K562 (cell line): ENCODE measurements at regions not wholly inside any gene's neighbourhood (a gene's known extent, or its start where the extent isn't known, plus 50 kb on each side); places are given as distances from the start of the nearest gene placed in this dataset.

ENCODE experiments used
- ATAC-seq: fragments of 200-7000 bp; cut with Tn5 transposase; 3 replicates; pipeline ENCODE4 v1.9.1; 2020; ENCODE audit warnings: moderate library complexity
- BruUV-seq: library from RNA; stranded (reverse); fragments of 400-500 nt; replicated peaks from 2 replicates; lab custom pipeline; 2021; lab: Mats Ljungman, UMichigan
- CTCF ChIA-PET: fragments of 300-600 bp; formaldehyde crosslinking; extraction: SDS; loops from one replicate; lab custom pipeline; 2021; ENCODE audit warnings: low intra/inter-chr PET ratio; lab: Yijun Ruan, JAX
- POLR2A ChIA-PET: fragments of 300-600, 350-650 bp; sonication (Branson Sonifier 250); formaldehyde crosslinking; extraction: SDS; loops from one replicate; lab custom pipeline; 2021; ENCODE audit warnings: antibody characterized with exemption, inconsistent platforms; lab: Yijun Ruan, JAX
- DNase-seq, 4 experiments: peaks; one replicate each; pipeline versions ENCODE4 v3.0.0 to v3.0.0-alpha.2; 2011 to 2018; ENCODE audit warnings: low spot score in 3 of 4, mixed read lengths in 3 of 4; ENCODE audit errors: extremely low read depth in 1 of 4
- FAIRE-seq: peaks from 2 replicates; lab custom pipeline; 2011; peaks lifted over from hg19 to GRCh38; lab: Jason Lieb, UNC
- H2AFZ ChIP-seq: 2 replicates; pipeline ENCODE4 v1.6.0; 2011; ENCODE audit warnings: low read depth, low read length, control low read depth, inconsistent platforms
- H3K27ac ChIP-seq: fragments of 200-600 bp; 3 replicates; pipeline ENCODE4 v1.8.0; 2011; ENCODE audit warnings: low read depth, mild to moderate bottlenecking, control low read depth, inconsistent platforms, low read length, moderate library complexity, mixed read lengths; ENCODE audit errors: extremely low read depth
- H3K27me3 ChIP-seq, 2 experiments: fragments of 300-600 bp in 1 of 2; 2 replicates in 1 of 2; 3 replicates in 1 of 2; pipeline versions ENCODE4 v1.6.0 to v1.8.0; 2011; ENCODE audit warnings: inconsistent platforms in 2 of 2, low read length in 2 of 2, mild to moderate bottlenecking in 1 of 2, mixed read lengths in 1 of 2, moderate library complexity in 1 of 2; ENCODE audit not compliant: control insufficient read depth in 2 of 2, insufficient read depth in 2 of 2
- H3K36me3 ChIP-seq: fragments of 300-600 bp; 3 replicates; pipeline ENCODE4 v1.8.0; 2011; ENCODE audit warnings: mild to moderate bottlenecking, low read length, inconsistent platforms; ENCODE audit not compliant: control insufficient read depth, insufficient read depth
- H3K4me1 ChIP-seq, 2 experiments: fragments of 200-600 bp in 1 of 2; replicated peaks in 1 of 2; 2 replicates in 1 of 2; 3 replicates in 1 of 2; pipeline versions ENCODE4 v1.5.1 to v1.8.0; 2011; ENCODE audit warnings: inconsistent platforms in 2 of 2, low read length in 2 of 2, mild to moderate bottlenecking in 1 of 2, mixed read lengths in 1 of 2, moderate library complexity in 1 of 2; ENCODE audit not compliant: control insufficient read depth in 2 of 2, insufficient read depth in 2 of 2
- H3K4me2 ChIP-seq: 2 replicates; pipeline ENCODE4 v1.6.1; 2011; ENCODE audit warnings: low read length, control low read depth, inconsistent platforms, mixed read lengths; ENCODE audit not compliant: insufficient read depth
- H3K4me3 ChIP-seq: fragments of 200-600 bp; sonication (generic), shearing (Covaris generic); 2 replicates; pipeline ENCODE4 v1.5.1; 2016; ENCODE audit warnings: control low read depth, inconsistent platforms
- H3K79me2 ChIP-seq: fragments of 200-600 bp; 3 replicates; pipeline ENCODE4 v1.8.0; 2011; ENCODE audit warnings: low read length, inconsistent platforms; ENCODE audit not compliant: control insufficient read depth, insufficient read depth
- H3K9ac ChIP-seq, 2 experiments: 2 replicates each; pipeline versions ENCODE4 v1.6.0 to v1.6.1; 2011; ENCODE audit warnings: low read depth in 2 of 2, low read length in 2 of 2, control low read depth in 1 of 2, inconsistent platforms in 1 of 2, mild to moderate bottlenecking in 1 of 2, mixed read lengths in 1 of 2; ENCODE audit not compliant: insufficient read depth in 1 of 2
- H3K9me1 ChIP-seq: one replicate; pipeline ENCODE4 v1.6.0; 2011; ENCODE audit warnings: inconsistent platforms, mild to moderate bottlenecking, low read length, moderate library complexity; ENCODE audit not compliant: control insufficient read depth, insufficient read depth
- H3K9me3 ChIP-seq: replicated peaks from 2 replicates; pipeline ENCODE4 v1.5.1; 2011; ENCODE audit warnings: low read depth, low read length, inconsistent platforms; ENCODE audit not compliant: control insufficient read depth, insufficient read depth
- H4K20me1 ChIP-seq: replicated peaks from 2 replicates; pipeline ENCODE4 v1.6.1; 2011; ENCODE audit warnings: low read length, inconsistent platforms, mixed read lengths; ENCODE audit not compliant: control insufficient read depth, insufficient read depth
- ETV6 ChIP-seq, 3 experiments: fragments of 150-350 bp in 1 of 3; sonication (generic) in 1 of 3; formaldehyde crosslinking in 1 of 3; IDR thresholded peaks; 2 replicates each; pipeline versions ENCODE4 v1.6.1 to v1.8.0; 2014 to 2022; ENCODE audit warnings: borderline replicate concordance in 2 of 3, low read depth in 2 of 3, antibody characterized with exemption in 1 of 3, low read length in 1 of 3, mild to moderate bottlenecking in 1 of 3, missing genetic modification reagents in 1 of 3
- FOXK1 ChIP-seq: sonication (generic); formaldehyde crosslinking; IDR thresholded peaks from 2 replicates; pipeline ENCODE4 v1.8.0; 2022; ENCODE audit warnings: missing genetic modification reagents, mild to moderate bottlenecking, borderline replicate concordance
- FOXO4 ChIP-seq: fragments of 450-650 bp; formaldehyde crosslinking; IDR thresholded peaks from 2 replicates; pipeline ENCODE4 v1.4.0; 2020; ENCODE audit warnings: mild to moderate bottlenecking, moderate library complexity
- HMG20B ChIP-seq: fragments of 250-450 bp; sonication (Bioruptor Pico); IDR thresholded peaks from 2 replicates; pipeline ENCODE4 v1.5.0; 2021; ENCODE audit warnings: mild to moderate bottlenecking
- MAFF ChIP-seq: IDR thresholded peaks from 2 replicates; pipeline ENCODE4 v1.6.1; 2012; ENCODE audit warnings: low read length, improper control_type of control experiment
- MCM7 ChIP-seq, 2 experiments: fragments of 450-650 bp; IDR thresholded peaks; 2 replicates each; pipeline ENCODE4 v1.6.1; 2016 to 2018
- PHB ChIP-seq: fragments of 250-450 bp; sonication (Bioruptor Pico); IDR thresholded peaks from 2 replicates; pipeline ENCODE4 v1.5.0; 2021
- RBBP5 ChIP-seq: fragments of 200-600 bp; sonication (generic); IDR thresholded peaks from 2 replicates; pipeline ENCODE4 v1.6.1; 2012; ENCODE audit warnings: borderline replicate concordance, mild to moderate bottlenecking, low read length, control low read depth, inconsistent platforms; ENCODE audit not compliant: insufficient read depth, poor library complexity, severe bottlenecking
- RBM22 ChIP-seq: fragments of 200-400 bp; formaldehyde crosslinking; IDR thresholded peaks from 2 replicates; pipeline ENCODE4 v1.6.1; 2018; ENCODE audit warnings: low read length, low read depth; ENCODE audit not compliant: poor library complexity, severe bottlenecking
- SMARCC2 ChIP-seq: fragments of 450-650 bp; IDR thresholded peaks from 2 replicates; pipeline ENCODE4 v1.6.1; 2017; ENCODE audit warnings: antibody characterized with exemption, moderate library complexity, mild to moderate bottlenecking, low read depth
- TOE1 ChIP-seq, 2 experiments: fragments of 450-650 bp in 1 of 2; sonication (generic) in 1 of 2; formaldehyde crosslinking in 1 of 2; IDR thresholded peaks; 2 replicates each; pipeline versions ENCODE4 v1.7.1 to v1.8.0; 2016 to 2022; ENCODE audit warnings: borderline replicate concordance in 2 of 2, mild to moderate bottlenecking in 2 of 2, antibody characterized with exemption in 1 of 2, inconsistent platforms in 1 of 2, low read depth in 1 of 2, missing genetic modification reagents in 1 of 2, moderate library complexity in 1 of 2
- WHSC1 ChIP-seq: IDR thresholded peaks from one replicate; pipeline ENCODE4 v1.6.1; 2012; ENCODE audit warnings: low read length, control low read depth, inconsistent platforms
- ZBTB1 ChIP-seq: sonication (generic); formaldehyde crosslinking; IDR thresholded peaks from 2 replicates; pipeline ENCODE4 v1.8.1; 2023; ENCODE audit warnings: missing genetic modification reagents, low read depth, mild to moderate bottlenecking, borderline replicate concordance
- ZC3H11A ChIP-seq: IDR thresholded peaks from 2 replicates; pipeline ENCODE4 v1.6.1; 2012; ENCODE audit warnings: low read depth, low read length, improper control_type of control experiment
- ZEB2 ChIP-seq: fragments of 450-650 bp; IDR thresholded peaks from 2 replicates; pipeline ENCODE4 v1.6.1; 2016
- ZNF384 ChIP-seq: IDR thresholded peaks from 2 replicates; pipeline ENCODE4 v1.6.1; 2012; ENCODE audit warnings: low read depth, low read length, improper control_type of control experiment
- WGBS: fragments of 100-300 bp; shearing (Covaris generic); methylation state at CpG from one replicate; pipeline ENCODE4 v1.1.6; 2016; ENCODE audit warnings: low coverage, mixed read lengths; ENCODE audit not compliant: insufficient coverage; ENCODE audit errors: missing lambda C conversion rate; 5-methylcytosine and 5-hydroxymethylcytosine counted together
- in situ Hi-C: fragments of 300-500 bp; cut with MboI; formaldehyde crosslinking; loops from 4 replicates; pipeline ENCODE4 v1.15.0; 2018; ENCODE audit warnings: inconsistent platforms, mixed read lengths
- intact Hi-C: fragments of 100-400 bp; cut with micrococcal nuclease; formaldehyde crosslinking; loops from 2 replicates; pipeline ENCODE4 v1.14.2; 2022
- TF ChIP-seq, protein P1 (sequence below), 2 experiments: fragments of 150-350 bp in 1 of 2; IDR thresholded peaks; 2 replicates each; pipeline ENCODE4 v1.6.1; 2012 to 2016; ENCODE audit warnings: low read depth in 2 of 2, low read length in 2 of 2, mild to moderate bottlenecking in 1 of 2, moderate library complexity in 1 of 2

GRCh38 chr12:89991807-89992590 lies 283.4 kb upstream of the ATP2B1 start:
- 0% methylated on average over 6 of the region's 6 CpGs for WGBS
- H3K9me1 ChIP-seq: no peaks in the 10 kb centered on the region
- H4K20me1 ChIP-seq: no peaks in the 10 kb centered on the region
- in situ Hi-C loops (no loop called here), intact Hi-C loops (no loop called here)
- no peak overlapping the region for H3K9ac ChIP-seq
- no peaks in the 10 kb centered on the region for H3K9me3 ChIP-seq
- H2AFZ ChIP-seq: no peak overlapping the region
- H3K4me3 ChIP-seq: no peak overlapping the region
- H3K79me2 ChIP-seq: no peaks in the 10 kb centered on the region
- FAIRE-seq (no peak), DNase-seq (no peak), ATAC-seq (no peak)
- H3K27me3 ChIP-seq: no peaks in the 10 kb centered on the region
- no peaks in the 10 kb centered on the region for H3K36me3 ChIP-seq
- no peak overlapping the region for H3K27ac ChIP-seq
- CTCF ChIA-PET: interaction anchor here (0.5 kb wide), 1 partner anchor 362 kb away, joined by 3 read pairs; no protein-coding TSS in a partner anchor
- POLR2A ChIA-PET: no interaction called here
- BruUV-seq: no TSS peak
- no peak overlapping the region for H3K4me2 ChIP-seq
- no peaks in the 10 kb centered on the region for H3K4me1 ChIP-seq
- no peak for TF ChIP-seq WHSC1
- TF ChIP-seq HMG20B: no peak
- TF ChIP-seq, protein P1, sequence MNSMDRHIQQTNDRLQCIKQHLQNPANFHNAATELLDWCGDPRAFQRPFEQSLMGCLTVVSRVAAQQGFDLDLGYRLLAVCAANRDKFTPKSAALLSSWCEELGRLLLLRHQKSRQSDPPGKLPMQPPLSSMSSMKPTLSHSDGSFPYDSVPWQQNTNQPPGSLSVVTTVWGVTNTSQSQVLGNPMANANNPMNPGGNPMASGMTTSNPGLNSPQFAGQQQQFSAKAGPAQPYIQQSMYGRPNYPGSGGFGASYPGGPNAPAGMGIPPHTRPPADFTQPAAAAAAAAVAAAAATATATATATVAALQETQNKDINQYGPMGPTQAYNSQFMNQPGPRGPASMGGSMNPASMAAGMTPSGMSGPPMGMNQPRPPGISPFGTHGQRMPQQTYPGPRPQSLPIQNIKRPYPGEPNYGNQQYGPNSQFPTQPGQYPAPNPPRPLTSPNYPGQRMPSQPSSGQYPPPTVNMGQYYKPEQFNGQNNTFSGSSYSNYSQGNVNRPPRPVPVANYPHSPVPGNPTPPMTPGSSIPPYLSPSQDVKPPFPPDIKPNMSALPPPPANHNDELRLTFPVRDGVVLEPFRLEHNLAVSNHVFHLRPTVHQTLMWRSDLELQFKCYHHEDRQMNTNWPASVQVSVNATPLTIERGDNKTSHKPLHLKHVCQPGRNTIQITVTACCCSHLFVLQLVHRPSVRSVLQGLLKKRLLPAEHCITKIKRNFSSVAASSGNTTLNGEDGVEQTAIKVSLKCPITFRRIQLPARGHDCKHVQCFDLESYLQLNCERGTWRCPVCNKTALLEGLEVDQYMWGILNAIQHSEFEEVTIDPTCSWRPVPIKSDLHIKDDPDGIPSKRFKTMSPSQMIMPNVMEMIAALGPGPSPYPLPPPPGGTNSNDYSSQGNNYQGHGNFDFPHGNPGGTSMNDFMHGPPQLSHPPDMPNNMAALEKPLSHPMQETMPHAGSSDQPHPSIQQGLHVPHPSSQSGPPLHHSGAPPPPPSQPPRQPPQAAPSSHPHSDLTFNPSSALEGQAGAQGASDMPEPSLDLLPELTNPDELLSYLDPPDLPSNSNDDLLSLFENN (IDR thresholded peaks at IDR 0.05; ENCODE audit: low read depth in 2 of 2, low read length in 2 of 2): no peak
- no peak for TF ChIP-seq SMARCC2
- no peak for TF ChIP-seq ZNF384
- TF ChIP-seq FOXO4: no peak
- no peak for TF ChIP-seq MCM7 (IDR thresholded peaks at IDR 0.05)
- no peak for TF ChIP-seq RBM22
- TF ChIP-seq FOXK1 (CRISPR knock-in tag): no peak
- no peak for TF ChIP-seq ETV6 (IDR thresholded peaks at IDR 0.05; ENCODE audit: borderline replicate concordance in 1 of 2, low read depth in 2 of 2, low read length in 1 of 2)
- TF ChIP-seq ETV6 (CRISPR knock-in tag; IDR thresholded peaks at IDR 0.05; ENCODE audit: borderline replicate concordance): no peak
- TF ChIP-seq ZC3H11A: no peak
- no peak for TF ChIP-seq TOE1 (IDR thresholded peaks at IDR 0.05; ENCODE audit: borderline replicate concordance)
- no peak for TF ChIP-seq TOE1 (CRISPR knock-in tag; IDR thresholded peaks at IDR 0.05; ENCODE audit: borderline replicate concordance, low read depth)
- no peak for TF ChIP-seq ZBTB1 (CRISPR knock-in tag)
- no peak for TF ChIP-seq RBBP5
- TF ChIP-seq PHB (CRISPR knock-in tag): no peak
- TF ChIP-seq ZEB2: no peak
- TF ChIP-seq MAFF: no peak
